Natural killer cell (primary cell): ENCODE measurements at regions not wholly inside any gene's neighbourhood (a gene's known extent, or its start where the extent isn't known, plus 50 kb on each side); places are given as distances from the start of the nearest gene placed in this dataset.

Source experiments
- ATAC-seq, 3 donors: fragments of 150-1000 bp in 2 of 3; fragments of 200-7000 bp in 1 of 3; cut with Tn5 transposase; 1 replicate in 1 of 3; 2 replicates in 2 of 3; pipeline ENCODE4 v1.10.0; 2021; ENCODE audit warnings: mild to moderate bottlenecking in 2 of 3, moderate library complexity in 2 of 3
- DNase-seq, 2 donors: peaks; one replicate each; pipeline versions ENCODE4 v3.0.0 to v3.0.0-alpha.2; 2013 to 2021; ENCODE audit warnings: mixed read lengths in 1 of 2
- H3K27ac ChIP-seq: one replicate; pipeline ENCODE4 v1.5.1; 2013; ENCODE audit warnings: mild to moderate bottlenecking, low read length
- H3K27me3 ChIP-seq: one replicate; pipeline ENCODE4 v1.6.1; 2013; ENCODE audit warnings: low read length; ENCODE audit not compliant: control insufficient read depth, insufficient read depth
- H3K36me3 ChIP-seq: one replicate; pipeline ENCODE4 v1.6.1; 2013; ENCODE audit warnings: low read length; ENCODE audit not compliant: control insufficient read depth, insufficient read depth
- H3K4me1 ChIP-seq: one replicate; pipeline ENCODE4 v1.6.1; 2013; ENCODE audit warnings: low read length; ENCODE audit not compliant: control insufficient read depth, insufficient read depth
- H3K4me3 ChIP-seq: one replicate; pipeline ENCODE4 v1.5.1; 2013; ENCODE audit warnings: low read length
- H3K9me3 ChIP-seq: one replicate; pipeline ENCODE4 v1.6.1; 2013; ENCODE audit warnings: low read length; ENCODE audit not compliant: control insufficient read depth, insufficient read depth
- H3K27ac Mint-ChIP-seq, 2 donors: one replicate each; pipeline ENCODE4 v1.8.0; 2022; ENCODE audit warnings: mild to moderate bottlenecking in 2 of 2, mixed read lengths in 2 of 2, moderate library complexity in 1 of 2
- H3K27me3 Mint-ChIP-seq, 2 donors: one replicate each; pipeline ENCODE4 v1.8.0; 2022; ENCODE audit warnings: low read depth in 2 of 2, mixed read lengths in 2 of 2
- H3K36me3 Mint-ChIP-seq: one replicate; pipeline ENCODE4 v1.8.0; 2022; ENCODE audit warnings: mixed read lengths
- H3K4me1 Mint-ChIP-seq, 2 donors: one replicate each; pipeline ENCODE4 v1.8.0; 2022; ENCODE audit warnings: mixed read lengths in 2 of 2
- H3K4me3 Mint-ChIP-seq: one replicate; pipeline ENCODE4 v1.8.0; 2022; ENCODE audit warnings: mild to moderate bottlenecking, moderate library complexity, mixed read lengths
- H3K9me3 Mint-ChIP-seq, 2 donors: one replicate each; pipeline ENCODE4 v1.8.0; 2022; ENCODE audit warnings: mixed read lengths in 2 of 2
- WGBS: methylation state at CpG from one replicate; pipeline ENCODE4 v1.1.7; 2013; ENCODE audit warnings: missing lambda C conversion rate; ENCODE audit not compliant: insufficient coverage; 5-methylcytosine and 5-hydroxymethylcytosine counted together
- intact Hi-C: fragments of 100-400 bp; cut with micrococcal nuclease; formaldehyde crosslinking; loops from one replicate; pipeline ENCODE4 v1.14.2; 2022
- TF ChIP-seq, protein P1 (sequence below): fragments of 200-600 bp; IDR thresholded peaks from one replicate; pipeline ENCODE4 v1.8.0; 2022; ENCODE audit warnings: antibody characterized with exemption

DNA sequence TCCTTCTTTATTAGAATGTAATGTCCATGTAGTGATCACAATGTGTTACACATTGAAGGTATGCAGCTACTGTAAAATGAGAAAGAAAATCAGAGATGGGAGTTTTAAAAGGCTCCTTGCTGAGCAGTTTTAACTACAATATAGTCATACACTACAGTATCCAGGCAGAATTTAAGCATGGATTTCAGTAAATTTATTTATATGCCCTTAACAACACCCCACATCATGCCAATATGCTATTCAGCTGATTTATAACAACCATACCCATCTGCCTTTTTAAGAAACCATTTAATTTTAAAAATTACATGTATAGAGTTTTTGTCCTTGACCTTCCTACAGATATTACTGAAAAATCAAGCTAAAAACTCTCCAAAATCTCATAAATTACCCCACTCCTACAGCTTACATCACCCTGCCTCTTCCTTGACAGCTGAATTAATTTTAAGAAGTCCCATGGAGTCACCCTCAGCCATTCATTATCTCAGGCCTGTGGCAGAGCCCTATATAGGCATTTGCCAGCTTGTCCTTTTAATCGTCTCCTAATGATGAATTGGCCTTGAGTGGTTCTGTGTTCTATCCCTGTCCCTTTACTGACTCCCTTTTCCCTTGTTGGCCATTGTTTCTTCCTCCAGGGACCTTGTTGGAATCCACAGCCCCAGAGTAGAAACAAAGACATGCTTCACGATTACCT, 797.6 kb upstream of the ARRDC4 start:
- Histone ChIP-seq H3K4me1 (no peaks in the 10 kb centered on the region), H3K27me3 (no peaks in the 10 kb centered on the region), H3K27ac (no peak overlapping the region), H3K4me3 (no peak overlapping the region), H3K9me3 (no peaks in the 10 kb centered on the region), H3K36me3 (no peaks in the 10 kb centered on the region)
- no peaks in the 10 kb centered on the region for H3K36me3 Mint-ChIP-seq
- no peaks in the 10 kb centered on the region for H3K4me1 Mint-ChIP-seq
- no peak for ATAC-seq
- no peak for DNase-seq
- WGBS: 77% methylated on average over 2 of the region's 2 CpGs
- peaks cover 11 to 13% of the 10 kb centered on the region in 2 donors for H3K9me3 Mint-ChIP-seq
- intact Hi-C loops: no loop called here
- H3K4me3 Mint-ChIP-seq: no peak overlapping the region
- no peaks in the 10 kb centered on the region for H3K27me3 Mint-ChIP-seq
- H3K27ac Mint-ChIP-seq: no peak overlapping the region
- TF ChIP-seq, protein P1, sequence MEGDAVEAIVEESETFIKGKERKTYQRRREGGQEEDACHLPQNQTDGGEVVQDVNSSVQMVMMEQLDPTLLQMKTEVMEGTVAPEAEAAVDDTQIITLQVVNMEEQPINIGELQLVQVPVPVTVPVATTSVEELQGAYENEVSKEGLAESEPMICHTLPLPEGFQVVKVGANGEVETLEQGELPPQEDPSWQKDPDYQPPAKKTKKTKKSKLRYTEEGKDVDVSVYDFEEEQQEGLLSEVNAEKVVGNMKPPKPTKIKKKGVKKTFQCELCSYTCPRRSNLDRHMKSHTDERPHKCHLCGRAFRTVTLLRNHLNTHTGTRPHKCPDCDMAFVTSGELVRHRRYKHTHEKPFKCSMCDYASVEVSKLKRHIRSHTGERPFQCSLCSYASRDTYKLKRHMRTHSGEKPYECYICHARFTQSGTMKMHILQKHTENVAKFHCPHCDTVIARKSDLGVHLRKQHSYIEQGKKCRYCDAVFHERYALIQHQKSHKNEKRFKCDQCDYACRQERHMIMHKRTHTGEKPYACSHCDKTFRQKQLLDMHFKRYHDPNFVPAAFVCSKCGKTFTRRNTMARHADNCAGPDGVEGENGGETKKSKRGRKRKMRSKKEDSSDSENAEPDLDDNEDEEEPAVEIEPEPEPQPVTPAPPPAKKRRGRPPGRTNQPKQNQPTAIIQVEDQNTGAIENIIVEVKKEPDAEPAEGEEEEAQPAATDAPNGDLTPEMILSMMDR: no peak

DNA sequence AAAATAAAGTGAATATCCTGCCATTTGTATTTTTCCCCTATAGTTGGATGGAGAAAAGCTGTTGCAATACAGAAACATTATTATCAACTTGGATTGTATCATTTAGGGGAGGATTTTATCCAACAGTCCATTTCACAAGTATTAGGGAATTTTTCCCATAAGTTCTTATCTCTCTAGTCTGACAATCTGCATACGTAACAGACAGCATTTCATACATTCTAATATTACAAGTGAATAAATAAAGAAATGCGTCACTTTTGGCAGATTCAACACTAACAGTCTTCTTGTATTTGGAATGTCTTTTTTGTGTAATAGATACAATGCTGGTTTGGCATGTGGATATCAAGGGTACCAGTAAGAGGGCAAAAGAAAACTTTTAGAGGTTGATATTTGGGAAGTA, 795.3 kb upstream of the ARRDC4 start:
- Histone ChIP-seq H3K4me3 (no peak overlapping the region), H3K27ac (no peak overlapping the region), H3K27me3 (no peaks in the 10 kb centered on the region), H3K4me1 (no peaks in the 10 kb centered on the region), H3K36me3 (no peaks in the 10 kb centered on the region), H3K9me3 (no peaks in the 10 kb centered on the region)
- ATAC-seq (no peak), DNase-seq (no peak)
- Mint-ChIP-seq H3K27ac (no peak overlapping the region), H3K4me3 (no peak overlapping the region), H3K27me3 (no peaks in the 10 kb centered on the region), H3K4me1 (no peaks in the 10 kb centered on the region), H3K36me3 (no peaks in the 10 kb centered on the region), H3K9me3 (peaks cover 8 to 13% of the 10 kb centered on the region in 2 donors)
- TF ChIP-seq, protein P1: no peak
- 71% methylated on average over 1 of the region's 2 CpGs for whole genome bisulfite sequencing
- intact Hi-C loops: no loop called here

DNA sequence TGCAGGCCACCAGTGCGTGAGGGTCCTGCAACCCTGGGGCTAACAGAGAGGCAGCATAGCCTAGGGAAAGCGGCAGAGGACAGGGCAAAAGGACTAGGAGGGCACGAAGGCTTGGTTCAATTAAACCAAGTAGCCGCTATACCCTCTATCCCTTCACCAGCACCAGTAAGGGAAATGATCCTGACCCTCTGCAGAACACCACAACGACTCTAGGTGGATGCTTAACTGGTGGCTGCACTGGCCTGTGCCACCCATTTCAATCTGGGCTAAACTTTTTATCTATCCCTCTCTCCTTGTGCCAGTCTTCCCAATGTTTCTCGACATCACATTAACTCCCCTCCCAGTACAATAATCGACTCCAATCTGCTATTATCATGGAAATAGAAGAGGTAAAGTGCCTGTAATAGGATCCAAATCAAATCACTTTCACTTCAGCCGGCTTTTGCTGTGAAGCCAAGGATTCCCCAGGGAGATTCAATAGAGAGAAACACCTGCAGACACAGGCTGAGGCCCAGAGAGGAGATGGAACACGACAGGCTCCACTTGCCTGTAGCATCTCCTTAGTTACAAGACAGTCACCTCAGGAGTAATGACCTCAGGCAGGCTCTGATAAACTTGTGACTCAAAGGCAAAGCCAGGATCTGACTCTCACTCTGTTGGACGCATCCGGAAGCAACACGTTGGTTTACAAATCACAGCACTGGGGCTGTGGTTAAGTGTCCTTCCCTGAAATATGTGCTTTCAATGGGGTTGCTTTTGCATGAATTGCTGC, 791.6 kb upstream of the ARRDC4 start:
- no peak overlapping the region for H3K27ac Mint-ChIP-seq
- intact Hi-C loops: no loop called here
- Histone ChIP-seq H3K36me3 (no peaks in the 10 kb centered on the region), H3K27ac (no peak overlapping the region), H3K4me3 (no peak overlapping the region), H3K4me1 (no peaks in the 10 kb centered on the region), H3K27me3 (no peaks in the 10 kb centered on the region), H3K9me3 (no peaks in the 10 kb centered on the region)
- no peak for ATAC-seq
- no peak for DNase-seq
- no peaks in the 10 kb centered on the region for H3K27me3 Mint-ChIP-seq
- 76% methylated on average over 12 of the region's 12 CpGs for WGBS
- H3K36me3 Mint-ChIP-seq: no peaks in the 10 kb centered on the region
- peaks cover 4 to 5% of the 10 kb centered on the region in 2 donors for H3K9me3 Mint-ChIP-seq
- H3K4me3 Mint-ChIP-seq: no peak overlapping the region
- TF ChIP-seq, protein P1: no peak
- no peaks in the 10 kb centered on the region for H3K4me1 Mint-ChIP-seq
